MCF 10A (cell line): ENCODE measurements at regions not wholly inside any gene's neighbourhood (a gene's known extent, or its start where the extent isn't known, plus 50 kb on each side); places are given as distances from the start of the nearest gene placed in this dataset.

Experiments used
- BruUV-seq: library from RNA; stranded (reverse); fragments of 400-500 nt; replicated peaks from 2 replicates; lab custom pipeline; 2021; lab: Mats Ljungman, UMichigan
- CTCF ChIA-PET: fragments of 300-600 bp; sonication (Branson Sonifier 250); formaldehyde crosslinking; extraction: SDS; loops from one replicate; lab custom pipeline; 2021; ENCODE audit warnings: antibody characterized with exemption, inconsistent platforms; lab: Yijun Ruan, JAX
- POLR2A ChIA-PET: fragments of 300-600, 350-650 bp; sonication (Branson Sonifier 250); formaldehyde crosslinking; extraction: SDS; loops from one replicate; lab custom pipeline; 2020; ENCODE audit warnings: antibody characterized with exemption, inconsistent platforms; lab: Yijun Ruan, JAX
- DNase-seq: peaks from one replicate; pipeline ENCODE4 v3.0.0-alpha.2; 2018; ENCODE audit not compliant: unreplicated experiment
- H3K27ac Mint-ChIP-seq: one replicate; pipeline ENCODE4 v1.8.0; 2022; ENCODE audit warnings: mild to moderate bottlenecking, low read depth, mixed read lengths; ENCODE audit not compliant: unreplicated experiment
- H3K27me3 Mint-ChIP-seq: one replicate; pipeline ENCODE4 v1.8.0; 2022; ENCODE audit warnings: mixed read lengths; ENCODE audit not compliant: insufficient read depth, unreplicated experiment
- H3K36me3 Mint-ChIP-seq: one replicate; pipeline ENCODE4 v1.8.0; 2022; ENCODE audit warnings: mild to moderate bottlenecking, moderate library complexity, mixed read lengths; ENCODE audit not compliant: insufficient read depth, unreplicated experiment
- H3K4me1 Mint-ChIP-seq: one replicate; pipeline ENCODE4 v1.8.0; 2022; ENCODE audit warnings: mixed read lengths; ENCODE audit not compliant: insufficient read depth, unreplicated experiment
- H3K4me3 Mint-ChIP-seq: one replicate; pipeline ENCODE4 v1.8.0; 2022; ENCODE audit warnings: mild to moderate bottlenecking, moderate library complexity, mixed read lengths; ENCODE audit not compliant: unreplicated experiment
- H3K9me3 Mint-ChIP-seq: one replicate; pipeline ENCODE4 v1.8.0; 2022; ENCODE audit warnings: mixed read lengths; ENCODE audit not compliant: unreplicated experiment
- intact Hi-C: fragments of 100-400 bp; cut with micrococcal nuclease; formaldehyde crosslinking; loops from 2 replicates; pipeline ENCODE4 v1.14.1; 2022
- TF ChIP-seq, protein P1 (sequence below): fragments of 200-600 bp; IDR thresholded peaks from one replicate; pipeline ENCODE4 v1.8.0; 2022; ENCODE audit warnings: antibody characterized with exemption, mild to moderate bottlenecking; ENCODE audit not compliant: unreplicated experiment

GRCh38 chr6:112796712-112797111 is 449.6 kb downstream of the RFPL4B start:
- no peak overlapping the region for H3K27ac Mint-ChIP-seq
- DNase-seq: no peak
- BruUV-seq: no TSS peak
- H3K9me3 Mint-ChIP-seq: peaks cover 6% of the 10 kb centered on the region
- peaks cover 4% of the 10 kb centered on the region for H3K4me1 Mint-ChIP-seq
- no peak overlapping the region for H3K4me3 Mint-ChIP-seq
- peaks cover 6% of the 10 kb centered on the region for H3K36me3 Mint-ChIP-seq
- CTCF ChIA-PET: no interaction called here
- intact Hi-C loops: no loop called here
- no peaks in the 10 kb centered on the region for H3K27me3 Mint-ChIP-seq
- TF ChIP-seq, protein P1, sequence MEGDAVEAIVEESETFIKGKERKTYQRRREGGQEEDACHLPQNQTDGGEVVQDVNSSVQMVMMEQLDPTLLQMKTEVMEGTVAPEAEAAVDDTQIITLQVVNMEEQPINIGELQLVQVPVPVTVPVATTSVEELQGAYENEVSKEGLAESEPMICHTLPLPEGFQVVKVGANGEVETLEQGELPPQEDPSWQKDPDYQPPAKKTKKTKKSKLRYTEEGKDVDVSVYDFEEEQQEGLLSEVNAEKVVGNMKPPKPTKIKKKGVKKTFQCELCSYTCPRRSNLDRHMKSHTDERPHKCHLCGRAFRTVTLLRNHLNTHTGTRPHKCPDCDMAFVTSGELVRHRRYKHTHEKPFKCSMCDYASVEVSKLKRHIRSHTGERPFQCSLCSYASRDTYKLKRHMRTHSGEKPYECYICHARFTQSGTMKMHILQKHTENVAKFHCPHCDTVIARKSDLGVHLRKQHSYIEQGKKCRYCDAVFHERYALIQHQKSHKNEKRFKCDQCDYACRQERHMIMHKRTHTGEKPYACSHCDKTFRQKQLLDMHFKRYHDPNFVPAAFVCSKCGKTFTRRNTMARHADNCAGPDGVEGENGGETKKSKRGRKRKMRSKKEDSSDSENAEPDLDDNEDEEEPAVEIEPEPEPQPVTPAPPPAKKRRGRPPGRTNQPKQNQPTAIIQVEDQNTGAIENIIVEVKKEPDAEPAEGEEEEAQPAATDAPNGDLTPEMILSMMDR: no peak
- POLR2A ChIA-PET: interaction anchor here (0.8 kb wide), 1 partner anchor 15 kb away, joined by 4 read pairs; no protein-coding TSS in a partner anchor

- Mint-ChIP-seq H3K27ac (no peak overlapping the region), H3K4me3 (no peak overlapping the region), H3K36me3 (peaks cover 6% of the 10 kb centered on the region), H3K27me3 (no peaks in the 10 kb centered on the region), H3K9me3 (peaks cover 6% of the 10 kb centered on the region), H3K4me1 (peaks cover 9% of the 10 kb centered on the region)
- POLR2A ChIA-PET: interaction anchor here (0.5 to 1.0 kb wide), 2 partner anchors 321 to 626 kb away, joined by 4 to 5 read pairs; no protein-coding TSS in a partner anchor
- DNase-seq: no peak
- TF ChIP-seq, protein P1: no peak
- no TSS peak for BruUV-seq
- intact Hi-C loops: no loop called here
- CTCF ChIA-PET: no interaction called here
Observed at GRCh38 chr6:112799889-112800288, 452.8 kb downstream of the RFPL4B start.

GRCh38 chr6:112800439-112800838 is 453.3 kb downstream of the RFPL4B start:
- CTCF ChIA-PET: interaction anchor here (0.6 to 1.7 kb wide), 2 partner anchors 45 to 1109 kb away, joined by 3 to 7 read pairs; no protein-coding TSS in a partner anchor
- intact Hi-C loops: no loop called here
- Mint-ChIP-seq H3K4me3 (no peak overlapping the region), H3K9me3 (peaks cover 6% of the 10 kb centered on the region), H3K27me3 (no peaks in the 10 kb centered on the region), H3K27ac (no peak overlapping the region), H3K4me1 (peaks cover 9% of the 10 kb centered on the region), H3K36me3 (peaks cover 6% of the 10 kb centered on the region)
- POLR2A ChIA-PET: interaction anchor here (1.0 kb wide), 1 partner anchor 320 kb away, joined by 4 read pairs; no protein-coding TSS in a partner anchor
- BruUV-seq: no TSS peak
- TF ChIP-seq, protein P1: no peak
- no peak for DNase-seq

DNA sequence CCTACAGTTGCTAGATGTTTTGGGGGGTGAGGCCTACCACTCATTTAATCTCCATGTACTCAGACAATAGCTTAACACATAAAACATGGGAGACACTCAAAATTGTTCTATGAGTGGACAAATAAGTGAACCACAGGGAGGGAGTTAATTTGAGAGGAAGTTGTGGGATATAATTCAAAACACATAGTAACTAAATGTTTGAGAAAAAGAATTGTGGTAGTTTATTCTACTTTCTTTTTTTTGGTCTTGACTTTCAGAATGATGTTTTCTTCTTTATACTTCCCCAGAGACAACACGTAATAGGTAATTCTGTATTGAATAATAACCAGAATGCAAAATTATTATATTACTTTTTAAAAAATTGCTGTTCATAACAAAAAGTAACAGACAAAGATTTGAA is 453.8 kb downstream of the RFPL4B start:
- intact Hi-C loops: no loop called here
- H3K27ac Mint-ChIP-seq: no peak overlapping the region
- DNase-seq: no peak
- H3K9me3 Mint-ChIP-seq: peaks cover 4% of the 10 kb centered on the region
- H3K4me1 Mint-ChIP-seq: peaks cover 9% of the 10 kb centered on the region
- no peaks in the 10 kb centered on the region for H3K27me3 Mint-ChIP-seq
- BruUV-seq: no TSS peak
- CTCF ChIA-PET: interaction anchor here (0.6 to 1.7 kb wide), 2 partner anchors 45 to 1108 kb away, joined by 3 to 7 read pairs; no protein-coding TSS in a partner anchor
- POLR2A ChIA-PET: no interaction called here
- TF ChIP-seq, protein P1: no peak
- H3K4me3 Mint-ChIP-seq: no peak overlapping the region
- H3K36me3 Mint-ChIP-seq: peaks cover 3% of the 10 kb centered on the region
